Uterus (tissue), 3 donors: ENCODE measurements at regions not wholly inside any gene's neighbourhood (a gene's known extent, or its start where the extent isn't known, plus 50 kb on each side); places are given as distances from the start of the nearest gene placed in this dataset.

Source experiments
- DNase-seq, 2 donors: peaks; one replicate each; pipeline ENCODE4 v3.0.0-alpha.2; 2019 to 2020
- H3K27ac ChIP-seq, 2 donors: fragments of 200-600 bp; sonication (generic); 1 replicate in 1 of 2; 2 replicates in 1 of 2; pipeline ENCODE4 v1.5.1; 2016 to 2018
- H3K27me3 ChIP-seq, 2 donors: fragments of 200-600 bp; sonication (generic); one replicate each; pipeline ENCODE4 v1.5.1; 2018 to 2019; ENCODE audit warnings: control low read depth in 1 of 2
- H3K36me3 ChIP-seq, 2 donors: fragments of 200-600 bp; sonication (generic); one replicate each; pipeline ENCODE4 v1.5.1; 2019; ENCODE audit warnings: control low read depth in 1 of 2
- H3K4me1 ChIP-seq, 2 donors: fragments of 200-600 bp; sonication (generic); one replicate each; pipeline ENCODE4 v1.5.1; 2018 to 2019; ENCODE audit warnings: control low read depth in 1 of 2
- H3K4me3 ChIP-seq, 2 donors: fragments of 200-600 bp; sonication (generic); 1 replicate in 1 of 2; 2 replicates in 1 of 2; pipeline ENCODE4 v1.5.1; 2018 to 2019; ENCODE audit warnings: mild to moderate bottlenecking in 1 of 2
- H3K9me3 ChIP-seq, 2 donors: fragments of 200-600 bp; sonication (generic); one replicate each; pipeline ENCODE4 v1.5.1; 2019; ENCODE audit warnings: control low read depth in 1 of 2
- CTCF ChIP-seq, 4 experiments: fragments of 200-600 bp in 2 of 4; fragments of 450-650 bp in 2 of 4; sonication (generic) in 2 of 4; IDR thresholded peaks; one replicate each; pipeline ENCODE4 v1.5.1; 2016 to 2019; ENCODE audit warnings: antibody characterized with exemption in 4 of 4, mild to moderate bottlenecking in 2 of 4, moderate library complexity in 1 of 4
- POLR2A ChIP-seq, 2 donors: fragments of 450-650 bp; IDR thresholded peaks; one replicate each; pipeline ENCODE4 v1.6.1; 2016; ENCODE audit warnings: antibody characterized with exemption in 2 of 2, mild to moderate bottlenecking in 1 of 2, moderate library complexity in 1 of 2
- intact Hi-C: fragments of 100-400 bp; cut with DNase I; formaldehyde crosslinking; loops from one replicate; pipeline ENCODE4 v1.15.1; 2023; ENCODE audit warnings: low total_unique reads
- donor health status: DM: yes; HTN: yes; CAD: no.

- no peak for TF ChIP-seq CTCF (IDR thresholded peaks at IDR 0.05)
- no peak for TF ChIP-seq POLR2A (IDR thresholded peaks at IDR 0.05)
- peak overlapping the region; percentile 17 to 24 for H3K4me3 ChIP-seq
- H3K27ac ChIP-seq: peak overlapping the region; percentile 83 to 94
- H3K36me3 ChIP-seq: no peaks in the 10 kb centered on the region
- DNase-seq: no peak
- no peaks in the 10 kb centered on the region for H3K27me3 ChIP-seq
- peaks cover 0 to 10% of the 10 kb centered on the region in 2 donors for H3K4me1 ChIP-seq
- H3K9me3 ChIP-seq: no peaks in the 10 kb centered on the region
- intact Hi-C loops: loop anchor here (10.0 kb wide), 1 partner anchor 62 kb away; the partner anchor contains the start of gene MBNL1
These were observed 65.6 kb upstream of the MBNL1 start for GRCh38 chr3:152202976-152203626.

- TF ChIP-seq POLR2A (IDR thresholded peaks at IDR 0.05): no peak
- no peak for TF ChIP-seq CTCF (IDR thresholded peaks at IDR 0.05)
- intact Hi-C loops: loop anchor here (10.0 kb wide), 1 partner anchor 61 kb away; the partner anchor contains the start of gene MBNL1
- Histone ChIP-seq H3K4me3 (peak overlapping the region; percentile 17 to 24), H3K27me3 (no peaks in the 10 kb centered on the region), H3K36me3 (no peaks in the 10 kb centered on the region), H3K9me3 (no peaks in the 10 kb centered on the region), H3K27ac (peak overlapping the region; percentile 83 to 94), H3K4me1 (peaks cover 0 to 10% of the 10 kb centered on the region in 2 donors)
- DNase-seq: no peak
These were observed 65.1 kb upstream of the MBNL1 start for GRCh38 chr3:152203652-152204051.

GRCh38 chr3:152204218-152204617 lies 64.5 kb upstream of the MBNL1 start:
- H3K27ac ChIP-seq: peak overlapping the region; percentile 83 to 94
- TF ChIP-seq CTCF (IDR thresholded peaks at IDR 0.05) (no peak), POLR2A (IDR thresholded peaks at IDR 0.05) (no peak)
- H3K4me3 ChIP-seq: peak overlapping the region; percentile 18 to 24
- no peaks in the 10 kb centered on the region for H3K27me3 ChIP-seq
- no peaks in the 10 kb centered on the region for H3K9me3 ChIP-seq
- no peaks in the 10 kb centered on the region for H3K36me3 ChIP-seq
- no peak for DNase-seq
- H3K4me1 ChIP-seq: peaks cover 0 to 10% of the 10 kb centered on the region in 2 donors
- intact Hi-C loops: loop anchor here (10.0 kb wide), 1 partner anchor 61 kb away; the partner anchor contains the start of gene MBNL1

GRCh38 chr3:152205097-152205593 lies 63.6 kb upstream of the MBNL1 start:
- intact Hi-C loops: loop anchor here (10.0 kb wide), 1 partner anchor 60 kb away; the partner anchor contains the start of gene MBNL1
- peak overlapping the region; percentile 83 to 94 for H3K27ac ChIP-seq
- DNase-seq: no peak
- H3K27me3 ChIP-seq: no peaks in the 10 kb centered on the region
- no peaks in the 10 kb centered on the region for H3K9me3 ChIP-seq
- TF ChIP-seq POLR2A (IDR thresholded peaks at IDR 0.05): no peak
- no peak for TF ChIP-seq CTCF (IDR thresholded peaks at IDR 0.05)
- no peaks in the 10 kb centered on the region for H3K36me3 ChIP-seq
- H3K4me3 ChIP-seq: peak overlapping the region; percentile 5 to 24
- peaks cover 0 to 10% of the 10 kb centered on the region in 2 donors for H3K4me1 ChIP-seq

- no peaks in the 10 kb centered on the region for H3K27me3 ChIP-seq
- no peak for DNase-seq
- peak overlapping the region; percentile 83 to 94 for H3K27ac ChIP-seq
- intact Hi-C loops: loop anchor here (10.0 kb wide), 1 partner anchor 58 kb away; the partner anchor contains the start of gene MBNL1
- TF ChIP-seq CTCF (IDR thresholded peaks at IDR 0.05) (no peak), POLR2A (IDR thresholded peaks at IDR 0.05) (no peak)
- H3K4me3 ChIP-seq: no peak overlapping the region
- peaks cover 0 to 10% of the 10 kb centered on the region in 2 donors for H3K4me1 ChIP-seq
- no peaks in the 10 kb centered on the region for H3K36me3 ChIP-seq
- no peaks in the 10 kb centered on the region for H3K9me3 ChIP-seq
These were observed 62.4 kb upstream of the MBNL1 start for GRCh38 chr3:152206243-152206760.
